Hematopoietic multipotent progenitor cell treated with erythropoietin and hydrocortisone succinate and interleukin-3 and kit ligand, for 4 days (in vitro differentiated cells): ENCODE measurements at regions not wholly inside any gene's neighbourhood (a gene's known extent, or its start where the extent isn't known, plus 50 kb on each side); places are given as distances from the start of the nearest gene placed in this dataset.

Experiments
- DNase-seq: peaks from one replicate; pipeline ENCODE4 v3.0.0-alpha.2; 2015

GRCh38 chr18:78676622-78677482, 302.8 kb upstream of the SALL3 start:
- no peak for DNase-seq

GRCh38 chr18:78677483-78678317, 301.9 kb upstream of the SALL3 start:
- DNase-seq, result no peak

- no peak for DNase-seq
Measured at GRCh38 chr18:78678318-78678695, 301.3 kb upstream of the SALL3 start.

- no peak for DNase-seq
Measured at GRCh38 chr18:78679031-78679430, 300.6 kb upstream of the SALL3 start.

- no peak for DNase-seq
Measured at GRCh38 chr18:78679613-78680260, 299.9 kb upstream of the SALL3 start.

- DNase-seq, result no peak
Measured at GRCh38 chr18:78681396-78681795, 298.2 kb upstream of the SALL3 start.

GRCh38 chr18:78681934-78682333, 297.7 kb upstream of the SALL3 start:
- no peak for DNase-seq

GRCh38 chr18:78682716-78683115, 296.9 kb upstream of the SALL3 start:
- no peak for DNase-seq

GRCh38 chr18:78683191-78684010, 296.2 kb upstream of the SALL3 start:
- DNase-seq, result no peak

- DNase-seq, result no peak
Measured at GRCh38 chr18:78685250-78685979, 294.2 kb upstream of the SALL3 start.

GRCh38 chr18:78685980-78686530, 293.6 kb upstream of the SALL3 start:
- no peak for DNase-seq

- no peak for DNase-seq
Measured at GRCh38 chr18:78686976-78687685, 292.5 kb upstream of the SALL3 start.

GRCh38 chr18:78687736-78688135, 291.9 kb upstream of the SALL3 start:
- no peak for DNase-seq

GRCh38 chr18:78688249-78688648, 291.4 kb upstream of the SALL3 start:
- no peak for DNase-seq

- DNase-seq, result no peak
Measured at GRCh38 chr18:78688916-78689315, 290.7 kb upstream of the SALL3 start.

GRCh38 chr18:78689606-78690005, 290.0 kb upstream of the SALL3 start:
- no peak for DNase-seq

GRCh38 chr18:78692105-78692504, 287.5 kb upstream of the SALL3 start:
- DNase-seq, result no peak

GRCh38 chr18:78693429-78693828, 286.2 kb upstream of the SALL3 start:
- DNase-seq, result no peak

- no peak for DNase-seq
Measured at GRCh38 chr18:78696698-78697435, 282.8 kb upstream of the SALL3 start.

- DNase-seq, result no peak
Measured at GRCh38 chr18:78697446-78697845, 282.2 kb upstream of the SALL3 start.
